Heart left ventricle (tissue), 13 donors: ENCODE measurements at regions not wholly inside any gene's neighbourhood (a gene's known extent, or its start where the extent isn't known, plus 50 kb on each side); places are given as distances from the start of the nearest gene placed in this dataset.

Experiments used
- POLR2A ChIP-seq, 2 donors: fragments of 450-650 bp; IDR thresholded peaks; one replicate each; pipeline ENCODE4 v1.6.1; 2017; ENCODE audit warnings: antibody characterized with exemption in 2 of 2, mild to moderate bottlenecking in 2 of 2, moderate library complexity in 2 of 2
- TF ChIP-seq, protein P1 (sequence below), 12 donors: fragments of 200-600 bp; sonication (generic) in 4 of 12; IDR thresholded peaks; one replicate each; pipeline versions ENCODE4 v1.5.0 to v1.8.0; 2018 to 2022; ENCODE audit warnings: antibody characterized with exemption in 12 of 12, mild to moderate bottlenecking in 5 of 12
- donor health status: ischemic (EF 13 %, LVEDD 7.1; RV severe dilation, severe dysfunction).
- donor health status: DM: no; HTN: yes; CAD: no.
- donor health status: DM: no; HTN: no; CAD: no.
- donor health status: ischemic (EF 25% LVEDD 6.9; RV normal size, moderate dysfunction).
- donor health status: ischemic (EF 25% LVEDD 5.7; RV mildly dilated, moderate dysfunction).
- donor health status: ischemic (EF 35%, LVEDD 5.7; RV mildly dilated, moderate dysfunction).
- donor health status: nonischemic (EF 11% LVEDD 7.7; RV severe dilation, severe dysfunction).
- donor health status: DM: yes; HTN: yes; CAD: no.
- donor health status: PGD.
- donor health status: ischemic (EF 29% LVEDD 5.4; RV normal size, mild dysfunction).
- donor health status: nonischemic (EF 23%, LVEDD 6.1; RV moderate dilation, normal function).

DNA sequence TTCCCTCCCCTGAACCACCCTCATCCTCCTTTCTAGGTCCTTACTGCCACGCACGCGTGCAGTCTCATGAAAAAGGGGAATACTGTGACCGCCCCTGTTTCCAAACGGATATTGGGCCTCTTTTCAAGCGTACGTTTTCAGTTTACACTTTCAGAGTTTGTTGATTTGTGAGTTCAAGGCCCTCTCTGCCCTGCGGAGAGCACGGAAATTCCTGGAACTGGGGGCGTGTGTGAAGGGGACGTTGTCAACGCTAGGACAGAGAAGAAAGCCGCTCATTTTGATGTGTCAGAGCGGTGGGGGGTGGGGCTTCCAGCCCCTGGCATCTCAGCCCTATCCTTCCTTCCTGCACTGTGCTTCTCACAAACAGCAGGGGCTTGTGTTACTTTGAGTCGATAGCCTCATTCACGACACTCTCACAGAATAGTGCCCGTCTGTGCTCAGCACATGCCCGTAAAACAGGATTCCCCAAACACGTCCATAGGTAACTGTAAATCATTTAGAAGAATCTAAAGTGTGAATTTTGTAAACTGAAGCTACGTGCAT is 137.6 kb upstream of the PEG3 start:
- no peak for TF ChIP-seq POLR2A (IDR thresholded peaks at IDR 0.05)
- TF ChIP-seq, protein P1, sequence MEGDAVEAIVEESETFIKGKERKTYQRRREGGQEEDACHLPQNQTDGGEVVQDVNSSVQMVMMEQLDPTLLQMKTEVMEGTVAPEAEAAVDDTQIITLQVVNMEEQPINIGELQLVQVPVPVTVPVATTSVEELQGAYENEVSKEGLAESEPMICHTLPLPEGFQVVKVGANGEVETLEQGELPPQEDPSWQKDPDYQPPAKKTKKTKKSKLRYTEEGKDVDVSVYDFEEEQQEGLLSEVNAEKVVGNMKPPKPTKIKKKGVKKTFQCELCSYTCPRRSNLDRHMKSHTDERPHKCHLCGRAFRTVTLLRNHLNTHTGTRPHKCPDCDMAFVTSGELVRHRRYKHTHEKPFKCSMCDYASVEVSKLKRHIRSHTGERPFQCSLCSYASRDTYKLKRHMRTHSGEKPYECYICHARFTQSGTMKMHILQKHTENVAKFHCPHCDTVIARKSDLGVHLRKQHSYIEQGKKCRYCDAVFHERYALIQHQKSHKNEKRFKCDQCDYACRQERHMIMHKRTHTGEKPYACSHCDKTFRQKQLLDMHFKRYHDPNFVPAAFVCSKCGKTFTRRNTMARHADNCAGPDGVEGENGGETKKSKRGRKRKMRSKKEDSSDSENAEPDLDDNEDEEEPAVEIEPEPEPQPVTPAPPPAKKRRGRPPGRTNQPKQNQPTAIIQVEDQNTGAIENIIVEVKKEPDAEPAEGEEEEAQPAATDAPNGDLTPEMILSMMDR (IDR thresholded peaks at IDR 0.05): no peak
